GM21367 (cell line): ENCODE measurements at regions not wholly inside any gene's neighbourhood (a gene's known extent, or its start where the extent isn't known, plus 50 kb on each side); places are given as distances from the start of the nearest gene placed in this dataset.
A peak's percentile ranks its signal among the peaks of the same experiment; 100 is the strongest.
"Not testable (repeated sequence)": the region's sequence is repeated elsewhere in the genome, so short reads cannot be mapped to it uniquely, and the experiment has no call there.

Experiments used
- ATAC-seq: cut with Tn5 transposase; IDR thresholded peaks from one replicate; pipeline ENCODE4 v1.9.1; 2021; ENCODE audit not compliant: unreplicated experiment

- no peak for ATAC-seq
These were observed 56.3 kb upstream of the SPEF2 start for GRCh38 chr5:35561396-35561795.

GRCh38 chr5:35557748-35558147 lies 59.9 kb upstream of the SPEF2 start:
- ATAC-seq = no peak

GRCh38 chr5:35557199-35557598 lies 60.5 kb upstream of the SPEF2 start:
- no peak for ATAC-seq

GRCh38 chr5:35554016-35554415 lies 63.6 kb upstream of the SPEF2 start:
- no peak for ATAC-seq

GRCh38 chr5:35545190-35545589 lies 72.5 kb upstream of the SPEF2 start:
- ATAC-seq = no peak

- ATAC-seq = no peak
These were observed 74.3 kb upstream of the SPEF2 start for GRCh38 chr5:35543408-35543807.

GRCh38 chr5:35540002-35540401 lies 77.7 kb upstream of the SPEF2 start:
- no peak for ATAC-seq

GRCh38 chr5:35538198-35538931 lies 79.3 kb upstream of the SPEF2 start:
- no peak for ATAC-seq

GRCh38 chr5:35533156-35533555 lies 84.5 kb upstream of the SPEF2 start:
- no peak for ATAC-seq

GRCh38 chr5:35531553-35531952 lies 86.1 kb upstream of the SPEF2 start:
- not testable (repeated sequence) for ATAC-seq

- ATAC-seq = peak; percentile 98
These were observed 99.6 kb upstream of the SPEF2 start for GRCh38 chr5:35518104-35518503.

- no peak for ATAC-seq
These were observed 101.4 kb upstream of the SPEF2 start for GRCh38 chr5:35516271-35516670.

- ATAC-seq = no peak
These were observed 104.1 kb upstream of the SPEF2 start for GRCh38 chr5:35513612-35514011.

GRCh38 chr5:35502206-35502605 lies 115.5 kb upstream of the SPEF2 start:
- no peak for ATAC-seq

GRCh38 chr5:35488791-35489190 lies 128.9 kb upstream of the SPEF2 start:
- no peak for ATAC-seq

GRCh38 chr5:35488055-35488454 lies 129.6 kb upstream of the SPEF2 start:
- ATAC-seq = no peak

- no peak for ATAC-seq
These were observed 130.2 kb upstream of the SPEF2 start for GRCh38 chr5:35487233-35488025.

GRCh38 chr5:35485487-35485886 lies 132.2 kb upstream of the SPEF2 start:
- ATAC-seq = no peak

GRCh38 chr5:35484241-35484640 lies 133.4 kb upstream of the SPEF2 start:
- no peak for ATAC-seq

- no peak for ATAC-seq
These were observed 133.9 kb upstream of the SPEF2 start for GRCh38 chr5:35483780-35484179.

GRCh38 chr5:35483191-35483590 lies 134.5 kb upstream of the SPEF2 start:
- no peak for ATAC-seq

- ATAC-seq = no peak
These were observed 135.4 kb upstream of the SPEF2 start for GRCh38 chr5:35482167-35482755.
